IPS-18a (cell line): ENCODE measurements at regions not wholly inside any gene's neighbourhood (a gene's known extent, or its start where the extent isn't known, plus 50 kb on each side); places are given as distances from the start of the nearest gene placed in this dataset.
A peak's percentile ranks its signal among the peaks of the same experiment; 100 is the strongest.

Source experiments
- H3K27ac ChIP-seq: one replicate; pipeline ENCODE4 v1.5.1; 2013; ENCODE audit warnings: low read length
- H3K27me3 ChIP-seq: one replicate; pipeline ENCODE4 v1.6.1; 2013; ENCODE audit warnings: mild to moderate bottlenecking, low read length; ENCODE audit not compliant: control insufficient read depth, insufficient read depth
- H3K36me3 ChIP-seq: one replicate; pipeline ENCODE4 v1.6.1; 2013; ENCODE audit warnings: low read depth, low read length; ENCODE audit not compliant: control insufficient read depth
- H3K4me1 ChIP-seq: one replicate; pipeline ENCODE4 v1.6.1; 2013; ENCODE audit warnings: low read depth, low read length; ENCODE audit not compliant: control insufficient read depth
- H3K4me3 ChIP-seq: one replicate; pipeline ENCODE4 v1.5.1; 2013; ENCODE audit warnings: low read length
- H3K9ac ChIP-seq: one replicate; pipeline ENCODE4 v1.6.1; 2013; ENCODE audit warnings: mild to moderate bottlenecking, low read length, moderate library complexity
- H3K9me3 ChIP-seq: one replicate; pipeline ENCODE4 v1.6.1; 2013; ENCODE audit warnings: low read depth, low read length; ENCODE audit not compliant: control insufficient read depth

DNA sequence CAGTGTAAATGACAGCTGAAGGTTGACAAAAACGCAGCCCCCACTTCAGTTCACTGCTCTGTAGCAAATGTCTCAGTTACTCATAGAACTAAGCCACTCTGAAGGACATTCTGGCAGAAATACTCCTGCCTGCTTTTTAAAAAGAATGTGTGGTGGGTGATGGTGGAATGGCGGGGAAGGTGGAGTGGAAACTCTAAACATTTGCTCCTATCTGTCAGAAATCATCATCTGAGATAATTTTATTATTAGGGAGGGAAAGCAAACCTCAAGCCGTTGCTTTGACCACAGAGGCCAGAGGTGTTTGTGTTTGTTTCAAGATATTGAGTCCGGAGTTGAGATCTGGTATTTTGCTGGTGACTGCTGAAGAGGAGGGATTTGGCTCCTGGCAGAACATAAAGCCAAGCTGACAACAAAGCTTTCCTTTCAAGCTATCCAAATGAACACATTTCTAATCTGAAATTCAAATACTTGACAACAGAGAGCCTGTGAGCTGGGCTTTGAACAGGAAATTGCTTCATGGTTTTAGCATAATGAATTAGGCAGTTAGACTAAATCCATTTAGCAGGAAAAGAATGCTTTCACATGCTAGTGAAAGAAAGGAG is 362.7 kb downstream of the CSNK1G3 start:
- H3K27ac ChIP-seq, result peak overlapping the region; percentile 38
- peaks cover 59% of the 10 kb centered on the region for H3K4me1 ChIP-seq
- H3K9me3 ChIP-seq, result no peaks in the 10 kb centered on the region
- peak overlapping the region; percentile 44 for H3K9ac ChIP-seq
- H3K27me3 ChIP-seq, result no peaks in the 10 kb centered on the region
- H3K4me3 ChIP-seq, result peak overlapping the region; percentile 37
- H3K36me3 ChIP-seq, result no peaks in the 10 kb centered on the region

DNA sequence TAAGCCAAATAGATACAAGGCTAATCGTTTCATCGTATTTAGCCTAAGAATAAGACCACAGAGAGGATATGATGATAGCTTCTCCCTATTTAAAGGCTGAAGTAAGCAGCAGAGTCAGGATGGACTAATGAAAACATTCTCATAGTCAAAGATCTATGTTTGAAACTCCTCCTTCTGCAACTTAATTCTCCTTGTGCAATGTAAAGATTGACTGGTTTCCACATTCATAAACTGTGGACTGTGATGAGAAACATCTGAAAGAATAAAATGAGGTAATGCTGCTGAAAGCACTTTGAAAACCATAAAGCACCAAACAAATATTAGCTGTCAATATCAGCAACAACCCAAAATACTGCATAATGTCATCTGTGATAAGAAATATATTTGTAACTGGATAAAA is 361.9 kb downstream of the CSNK1G3 start:
- Histone ChIP-seq H3K27ac (no peak overlapping the region), H3K9me3 (no peaks in the 10 kb centered on the region), H3K9ac (no peak overlapping the region), H3K36me3 (no peaks in the 10 kb centered on the region), H3K4me3 (no peak overlapping the region), H3K27me3 (no peaks in the 10 kb centered on the region), H3K4me1 (peaks cover 51% of the 10 kb centered on the region)

DNA sequence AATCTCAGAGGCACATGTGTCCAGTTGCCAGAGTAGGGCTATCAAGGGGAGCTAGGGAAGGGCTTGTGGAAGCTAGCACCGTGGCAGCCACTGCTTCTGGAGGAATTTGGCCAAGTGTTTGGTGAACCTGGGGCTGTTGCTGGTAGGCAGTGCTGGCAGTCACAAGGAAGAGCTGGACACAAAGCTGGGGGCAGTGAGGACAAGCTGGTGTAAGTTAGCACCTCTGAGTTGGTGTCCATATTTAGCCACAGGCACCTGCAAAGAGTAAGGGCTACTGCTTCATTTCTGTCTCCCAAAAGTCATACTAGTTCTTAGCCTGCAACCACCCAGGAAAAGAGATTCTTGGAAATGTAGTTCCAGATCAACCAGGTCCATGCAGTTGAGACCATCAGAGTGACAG is 359.4 kb downstream of the CSNK1G3 start:
- Histone ChIP-seq H3K9ac (no peak overlapping the region), H3K4me3 (no peak overlapping the region), H3K4me1 (peaks cover 38% of the 10 kb centered on the region), H3K27ac (no peak overlapping the region), H3K9me3 (no peaks in the 10 kb centered on the region), H3K27me3 (no peaks in the 10 kb centered on the region), H3K36me3 (no peaks in the 10 kb centered on the region)

DNA sequence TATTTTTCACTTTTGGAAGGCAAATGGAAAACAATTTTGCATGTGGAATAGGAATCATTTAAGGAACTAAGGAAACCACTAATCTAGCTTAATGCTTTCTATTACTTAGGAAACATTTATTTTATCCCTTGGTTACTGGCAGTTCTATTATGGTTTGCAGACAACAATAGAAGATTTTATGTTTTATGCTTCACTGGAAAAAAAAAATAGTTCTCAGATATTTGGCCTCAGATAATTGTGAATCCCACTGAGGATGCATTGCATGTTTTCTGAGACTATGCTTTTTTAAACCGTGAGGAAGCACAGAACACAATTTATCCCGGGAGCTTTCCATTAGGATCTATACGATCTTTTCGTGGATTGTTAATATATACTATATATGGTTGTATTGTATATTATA is 356.9 kb downstream of the CSNK1G3 start:
- Histone ChIP-seq H3K9ac (no peak overlapping the region), H3K36me3 (no peaks in the 10 kb centered on the region), H3K27me3 (no peaks in the 10 kb centered on the region), H3K4me3 (no peak overlapping the region), H3K27ac (no peak overlapping the region), H3K4me1 (peaks cover 14% of the 10 kb centered on the region), H3K9me3 (no peaks in the 10 kb centered on the region)

DNA sequence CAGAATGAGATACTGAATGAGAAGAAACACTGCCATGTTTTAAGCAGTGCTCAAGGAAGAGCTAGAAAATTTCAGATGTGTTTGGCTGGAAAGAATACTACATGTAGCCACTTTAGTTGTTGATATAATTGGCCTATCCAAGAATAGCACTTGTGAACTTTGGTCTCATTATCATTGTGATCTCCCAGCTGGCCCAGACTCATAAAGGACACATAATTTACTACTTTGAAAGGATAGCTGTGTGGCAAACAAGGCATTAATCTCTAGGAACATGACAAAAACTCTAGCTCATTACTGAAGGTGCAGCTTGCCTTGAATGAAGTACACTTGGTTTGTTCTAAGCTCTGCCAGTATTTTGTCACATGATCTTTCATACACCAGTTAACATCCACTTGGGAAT is 356.3 kb downstream of the CSNK1G3 start:
- no peaks in the 10 kb centered on the region for H3K36me3 ChIP-seq
- no peak overlapping the region for H3K4me3 ChIP-seq
- peaks cover 8% of the 10 kb centered on the region for H3K4me1 ChIP-seq
- H3K27ac ChIP-seq, result no peak overlapping the region
- H3K9ac ChIP-seq, result no peak overlapping the region
- H3K27me3 ChIP-seq, result no peaks in the 10 kb centered on the region
- no peaks in the 10 kb centered on the region for H3K9me3 ChIP-seq

DNA sequence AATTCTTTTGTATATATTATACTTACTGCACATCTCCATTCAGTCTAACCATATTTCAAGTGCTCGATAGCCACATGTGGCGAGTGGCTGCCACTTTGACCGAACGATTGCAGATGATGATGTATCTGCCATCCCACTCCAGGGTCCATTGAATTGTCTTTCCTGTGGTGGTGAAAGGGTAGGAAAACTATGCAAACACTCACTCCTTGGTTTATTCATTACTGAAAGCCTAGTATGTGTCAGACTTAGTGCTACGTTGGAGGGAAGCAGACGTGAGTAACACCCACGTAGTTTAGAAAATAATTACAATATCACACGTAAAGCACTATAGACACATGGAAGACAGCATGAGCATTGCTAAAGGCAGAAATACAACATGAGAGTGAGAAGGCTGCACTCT is 353.7 kb downstream of the CSNK1G3 start:
- Histone ChIP-seq H3K27ac (no peak overlapping the region), H3K4me3 (no peak overlapping the region), H3K27me3 (no peaks in the 10 kb centered on the region), H3K36me3 (no peaks in the 10 kb centered on the region), H3K9ac (no peak overlapping the region), H3K9me3 (no peaks in the 10 kb centered on the region), H3K4me1 (no peaks in the 10 kb centered on the region)

DNA sequence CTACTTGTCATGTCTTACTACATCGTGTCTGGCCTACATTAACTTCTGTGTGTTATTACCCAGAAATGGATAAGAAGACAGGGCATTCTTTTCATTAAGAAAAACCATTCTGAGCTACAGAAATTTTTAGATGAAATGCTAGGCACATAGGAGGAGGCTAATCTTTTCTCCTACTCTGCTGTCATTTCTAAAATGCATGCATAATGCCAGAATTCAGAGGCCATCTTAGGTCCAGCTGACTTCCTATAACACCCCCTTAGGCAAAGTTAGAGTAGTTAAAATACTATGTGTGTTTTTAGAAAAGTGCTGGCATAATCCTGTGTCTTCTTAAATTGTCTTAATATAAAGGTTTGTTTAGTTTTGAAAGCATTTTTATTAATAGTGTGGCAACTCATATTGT is 352.6 kb downstream of the CSNK1G3 start:
- no peak overlapping the region for H3K4me3 ChIP-seq
- no peaks in the 10 kb centered on the region for H3K36me3 ChIP-seq
- no peaks in the 10 kb centered on the region for H3K9me3 ChIP-seq
- H3K27me3 ChIP-seq, result no peaks in the 10 kb centered on the region
- H3K9ac ChIP-seq, result no peak overlapping the region
- H3K27ac ChIP-seq, result no peak overlapping the region
- H3K4me1 ChIP-seq, result no peaks in the 10 kb centered on the region

DNA sequence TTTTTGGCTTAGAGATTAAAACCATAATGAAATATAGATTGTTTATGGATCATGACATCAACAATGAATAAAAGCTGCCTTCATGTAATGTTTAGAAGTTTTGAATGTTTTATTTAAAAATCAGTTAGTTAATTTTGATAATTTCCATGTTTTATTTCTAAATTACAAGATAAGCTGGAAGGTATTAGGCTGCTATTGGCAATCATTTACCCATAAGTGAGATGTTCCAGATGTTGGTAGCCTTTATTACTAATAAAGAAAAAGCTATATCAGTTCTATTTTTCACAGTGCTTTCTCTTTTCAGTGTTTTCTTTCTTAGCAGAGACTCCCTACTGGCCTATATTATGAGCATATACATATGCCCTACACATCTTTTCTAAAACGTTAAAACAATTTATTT is 347.0 kb downstream of the CSNK1G3 start:
- Histone ChIP-seq H3K4me1 (no peaks in the 10 kb centered on the region), H3K36me3 (no peaks in the 10 kb centered on the region), H3K27me3 (no peaks in the 10 kb centered on the region), H3K9ac (no peak overlapping the region), H3K4me3 (no peak overlapping the region), H3K27ac (no peak overlapping the region), H3K9me3 (no peaks in the 10 kb centered on the region)

DNA sequence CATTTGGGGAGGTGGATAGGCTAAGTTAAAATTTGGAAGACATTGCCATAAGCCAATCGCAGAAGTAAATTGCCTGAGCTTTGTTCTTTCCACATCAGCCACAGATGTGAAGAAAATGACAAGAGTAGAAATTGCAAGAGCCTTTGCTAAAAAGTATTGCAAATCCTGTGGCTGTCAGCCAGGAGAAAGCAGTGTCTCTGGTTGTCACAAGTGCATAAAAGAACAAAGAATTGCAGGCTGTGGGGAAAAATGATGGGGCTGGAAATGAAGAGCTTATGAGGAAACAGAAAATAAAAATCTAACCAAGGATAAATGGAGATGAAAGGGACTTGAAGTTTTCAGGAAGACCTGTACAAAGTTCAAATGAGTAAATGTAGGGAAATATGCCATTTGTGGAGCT is 344.8 kb downstream of the CSNK1G3 start:
- H3K27me3 ChIP-seq, result no peaks in the 10 kb centered on the region
- H3K9me3 ChIP-seq, result no peaks in the 10 kb centered on the region
- H3K9ac ChIP-seq, result no peak overlapping the region
- no peaks in the 10 kb centered on the region for H3K4me1 ChIP-seq
- H3K36me3 ChIP-seq, result no peaks in the 10 kb centered on the region
- no peak overlapping the region for H3K4me3 ChIP-seq
- H3K27ac ChIP-seq, result no peak overlapping the region

DNA sequence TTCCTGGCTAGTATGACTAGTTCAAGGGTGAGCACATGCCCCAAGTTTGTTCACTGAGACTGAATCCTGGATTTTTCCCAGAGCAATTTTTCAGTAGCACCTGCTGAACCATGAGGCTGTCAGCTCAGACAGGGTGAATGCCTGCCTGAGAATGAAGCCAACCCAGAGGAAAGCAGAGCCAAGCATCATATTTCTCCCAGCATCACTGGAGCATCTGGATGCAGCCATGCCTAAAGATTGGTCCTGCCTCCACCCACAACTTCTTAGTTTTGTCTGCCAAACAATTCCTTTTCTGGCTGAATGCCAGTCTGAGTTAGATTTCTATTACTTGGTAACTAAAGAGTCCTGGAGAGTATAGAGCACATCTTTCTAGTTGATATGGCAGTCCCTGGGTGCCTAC is 343.6 kb downstream of the CSNK1G3 start:
- Histone ChIP-seq H3K9ac (no peak overlapping the region), H3K27me3 (no peaks in the 10 kb centered on the region), H3K9me3 (no peaks in the 10 kb centered on the region), H3K36me3 (no peaks in the 10 kb centered on the region), H3K4me1 (no peaks in the 10 kb centered on the region), H3K4me3 (no peak overlapping the region), H3K27ac (no peak overlapping the region)

DNA sequence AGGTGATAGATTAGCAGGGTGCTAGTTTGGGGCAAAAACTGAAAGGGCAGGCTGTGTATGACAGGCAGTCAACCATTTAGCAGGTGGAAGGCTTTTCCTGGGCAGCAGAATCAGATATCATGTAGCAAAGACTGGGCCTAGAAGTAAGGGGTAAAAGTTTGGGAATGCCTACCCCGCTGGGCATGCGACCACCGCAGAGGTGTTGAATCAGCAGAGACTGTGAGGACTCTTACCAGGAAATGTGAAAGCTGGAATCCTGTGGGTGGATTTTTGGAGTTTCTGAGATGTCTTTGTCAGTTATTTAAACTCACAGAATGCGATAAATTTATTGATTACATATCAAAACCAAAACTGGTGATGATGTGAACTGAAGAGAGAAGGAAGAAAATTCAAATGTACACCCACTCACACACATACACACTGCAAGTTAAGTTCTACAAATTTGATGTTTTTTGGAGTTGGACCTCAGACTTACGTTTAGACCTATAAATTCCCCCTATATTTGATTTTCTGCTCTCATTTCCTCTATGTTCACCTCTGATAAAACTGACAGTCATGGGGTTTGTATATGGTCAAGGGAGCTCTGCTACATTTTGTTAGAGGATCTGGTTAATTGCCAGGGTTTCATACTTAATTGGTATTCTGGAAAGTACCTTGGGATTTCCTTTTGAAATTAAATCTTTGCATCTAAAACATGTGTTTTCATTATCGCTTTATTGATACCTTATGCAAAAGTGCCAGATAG is 333.6 kb downstream of the CSNK1G3 start:
- no peaks in the 10 kb centered on the region for H3K9me3 ChIP-seq
- H3K9ac ChIP-seq, result no peak overlapping the region
- H3K4me1 ChIP-seq, result no peaks in the 10 kb centered on the region
- no peaks in the 10 kb centered on the region for H3K27me3 ChIP-seq
- H3K36me3 ChIP-seq, result no peaks in the 10 kb centered on the region
- H3K27ac ChIP-seq, result no peak overlapping the region
- no peak overlapping the region for H3K4me3 ChIP-seq

DNA sequence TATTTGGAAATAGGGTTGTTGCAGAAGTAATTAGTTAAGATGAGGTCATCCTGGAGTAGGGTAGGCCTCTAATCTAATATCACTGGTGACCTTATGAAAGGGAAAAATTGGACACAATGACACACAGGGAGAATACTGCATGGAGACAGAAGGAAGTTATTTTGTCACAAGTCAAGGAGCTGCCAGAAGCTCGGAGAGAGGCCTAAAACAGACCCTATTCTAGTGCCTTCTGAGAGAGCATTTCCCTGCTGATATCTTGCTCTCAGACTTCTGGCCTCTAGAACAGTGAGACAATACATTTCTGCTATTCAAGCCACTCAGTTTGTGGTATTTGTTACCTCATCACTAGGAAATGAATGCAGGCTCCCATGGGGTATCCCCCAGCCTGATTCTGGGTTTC is 332.9 kb downstream of the CSNK1G3 start:
- Histone ChIP-seq H3K9ac (no peak overlapping the region), H3K4me1 (no peaks in the 10 kb centered on the region), H3K27me3 (no peaks in the 10 kb centered on the region), H3K9me3 (no peaks in the 10 kb centered on the region), H3K4me3 (no peak overlapping the region), H3K27ac (no peak overlapping the region), H3K36me3 (no peaks in the 10 kb centered on the region)
